B cell (primary cell): ENCODE measurements at regions not wholly inside any gene's neighbourhood (a gene's known extent, or its start where the extent isn't known, plus 50 kb on each side); places are given as distances from the start of the nearest gene placed in this dataset.

Experiments
- ATAC-seq: fragments of 200-7000 bp; cut with Tn5 transposase; one replicate; pipeline ENCODE4 v1.10.0; 2021; ENCODE audit warnings: low read depth, mild to moderate bottlenecking, moderate number of reproducible peaks, moderate library complexity
- CTCF ChIA-PET: fragments of 350-600 bp; sonication (Branson Sonifier 250); formaldehyde crosslinking; loops from one replicate; lab custom pipeline; 2021; ENCODE audit warnings: antibody characterized with exemption, inconsistent platforms; lab: Charles Lee
- POLR2A ChIA-PET: fragments of 350-600 bp; sonication (Branson Sonifier 250); formaldehyde crosslinking; loops from one replicate; lab custom pipeline; 2021; ENCODE audit warnings: antibody characterized with exemption; lab: Charles Lee
- DNase-seq: peaks from one replicate; pipeline ENCODE4 v3.0.0; 2013
- H2AFZ ChIP-seq: 2 replicates; pipeline ENCODE4 v1.6.1; 2012; ENCODE audit warnings: mild to moderate bottlenecking, low read depth, low read length; ENCODE audit not compliant: insufficient read depth, poor library complexity, severe bottlenecking
- H3K27ac ChIP-seq, 2 donors: 1 replicate in 1 of 2; 2 replicates in 1 of 2; pipeline ENCODE4 v1.5.1; 2012 to 2013; ENCODE audit warnings: low read length in 2 of 2, mild to moderate bottlenecking in 2 of 2, moderate library complexity in 1 of 2
- H3K27me3 ChIP-seq, 4 experiments: fragments of 200-600 bp in 1 of 4; sonication (generic) in 1 of 4; replicated peaks in 1 of 4; 1 replicate in 2 of 4; 2 replicates in 2 of 4; pipeline versions ENCODE4 v1.6.1 to v1.7.0; 2013 to 2016; ENCODE audit warnings: low read length in 3 of 4, mild to moderate bottlenecking in 2 of 4, mixed read lengths in 1 of 4, moderate library complexity in 1 of 4; ENCODE audit not compliant: insufficient read depth in 4 of 4, control insufficient read depth in 3 of 4; ENCODE audit errors: control extremely low read depth in 1 of 4
- H3K36me3 ChIP-seq, 2 experiments: replicated peaks in 1 of 2; 1 replicate in 1 of 2; 2 replicates in 1 of 2; pipeline versions ENCODE4 v1.6.1 to v1.7.1; 2013; ENCODE audit warnings: low read length in 1 of 2; ENCODE audit not compliant: insufficient read depth in 2 of 2, control insufficient read depth in 1 of 2; ENCODE audit errors: control extremely low read depth in 1 of 2, extremely low read depth in 1 of 2
- H3K4me1 ChIP-seq, 2 donors: fragments of 200-600 bp in 1 of 2; sonication (generic) in 1 of 2; 1 replicate in 1 of 2; 2 replicates in 1 of 2; pipeline versions ENCODE4 v1.5.1 to v1.6.1; 2013 to 2017; ENCODE audit warnings: low read length in 2 of 2; ENCODE audit not compliant: control insufficient read depth in 2 of 2, insufficient read depth in 2 of 2
- H3K4me2 ChIP-seq: replicated peaks from 2 replicates; pipeline ENCODE3; 2012; ENCODE audit warnings: mild to moderate bottlenecking, low read depth, low read length; ENCODE audit not compliant: poor library complexity, severe bottlenecking
- H3K4me3 ChIP-seq, 5 experiments: fragments of 200-600 bp in 1 of 5; sonication (generic) in 1 of 5; 1 replicate in 3 of 5; 2 replicates in 2 of 5; pipeline versions ENCODE4 v1.5.1 to v1.7.0; 2011 to 2016; ENCODE audit warnings: low read length in 4 of 5, mild to moderate bottlenecking in 4 of 5, low read depth in 2 of 5, control low read depth in 1 of 5, moderate library complexity in 1 of 5; ENCODE audit not compliant: insufficient read depth in 1 of 5; ENCODE audit errors: control extremely low read depth in 1 of 5, extremely low read depth in 1 of 5
- H3K79me2 ChIP-seq: fragments of 200-600 bp; sonication (generic); one replicate; pipeline ENCODE4 v1.6.0; 2016; ENCODE audit warnings: low read length; ENCODE audit not compliant: control insufficient read depth, insufficient read depth
- H3K9ac ChIP-seq: fragments of 200-600 bp; sonication (generic); 2 replicates; pipeline ENCODE4 v1.6.1; 2017; ENCODE audit warnings: mild to moderate bottlenecking, low read length, moderate library complexity
- H3K9me3 ChIP-seq, 3 donors: one replicate each; pipeline versions ENCODE4 v1.6.1 to v1.7.1; 2013; ENCODE audit warnings: low read length in 2 of 3; ENCODE audit not compliant: control insufficient read depth in 2 of 3, insufficient read depth in 1 of 3; ENCODE audit errors: control extremely low read depth in 1 of 3
- H4K20me1 ChIP-seq: 2 replicates; pipeline ENCODE4 v1.6.0; 2012; ENCODE audit warnings: mild to moderate bottlenecking, low read length; ENCODE audit not compliant: insufficient read depth, control insufficient read depth, poor library complexity, severe bottlenecking
- H3K27ac Mint-ChIP-seq: one replicate; pipeline ENCODE4 v1.8.0; 2021; ENCODE audit warnings: mixed read lengths
- H3K27me3 Mint-ChIP-seq: one replicate; pipeline ENCODE4 v1.8.0; 2021; ENCODE audit warnings: mixed read lengths
- H3K4me1 Mint-ChIP-seq: one replicate; pipeline ENCODE4 v1.8.0; 2021; ENCODE audit warnings: mixed read lengths
- H3K4me3 Mint-ChIP-seq: one replicate; pipeline ENCODE4 v1.8.0; 2021; ENCODE audit warnings: mixed read lengths
- H3K9me3 Mint-ChIP-seq: one replicate; pipeline ENCODE4 v1.8.0; 2022; ENCODE audit warnings: mixed read lengths; ENCODE audit not compliant: insufficient read depth
- CTCF ChIP-seq: fragments of 200-600 bp; IDR thresholded peaks from one replicate; pipeline ENCODE4 v1.8.0; 2022; ENCODE audit warnings: antibody characterized with exemption, mild to moderate bottlenecking
- EZH2 ChIP-seq: IDR thresholded peaks from 2 replicates; pipeline ENCODE4 v1.6.1; 2012; ENCODE audit warnings: borderline replicate concordance, low read depth, mild to moderate bottlenecking, moderate library complexity, low read length; ENCODE audit not compliant: insufficient read depth, poor library complexity, severe bottlenecking
- WGBS: methylation state at CpG from one replicate; pipeline ENCODE4 v1.1.5; 2013; ENCODE audit warnings: missing lambda C conversion rate; ENCODE audit not compliant: insufficient coverage; 5-methylcytosine and 5-hydroxymethylcytosine counted together
- intact Hi-C: fragments of 100-400 bp; cut with micrococcal nuclease; formaldehyde crosslinking; loops from one replicate; pipeline ENCODE4 v1.10.0; 2022

GRCh38 chr10:128507066-128507465 is 380.8 kb upstream of the MKI67 start:
- no peak for DNase-seq
- no peak overlapping the region for H3K27ac Mint-ChIP-seq
- Histone ChIP-seq H3K4me1 (no peaks in the 10 kb centered on the region), H3K27me3 (no peaks in the 10 kb centered on the region), H3K9me3 (peaks cover 0 to 4% (median 0%) of the 10 kb centered on the region in 3 donors), H4K20me1 (no peaks in the 10 kb centered on the region), H3K27ac (no peak overlapping the region), H3K36me3 (no peaks in the 10 kb centered on the region), H3K79me2 (no peaks in the 10 kb centered on the region), H3K4me2 (no peak overlapping the region), H3K4me3 (no peak overlapping the region), H3K9ac (no peak overlapping the region), H2AFZ (no peak overlapping the region)
- no peaks in the 10 kb centered on the region for H3K4me1 Mint-ChIP-seq
- no peak for TF ChIP-seq CTCF
- TF ChIP-seq EZH2, result no peak
- no peak overlapping the region for H3K4me3 Mint-ChIP-seq
- ChIA-PET CTCF (no interaction called here), POLR2A (no interaction called here)
- peaks cover 4% of the 10 kb centered on the region for H3K9me3 Mint-ChIP-seq
- H3K27me3 Mint-ChIP-seq, result peaks cover 6% of the 10 kb centered on the region
- intact Hi-C loops, result no loop called here
- ATAC-seq, result no peak
- 100% methylated on average over 1 of the region's 2 CpGs for WGBS

GRCh38 chr10:128511284-128511683 is 385.1 kb upstream of the MKI67 start:
- ATAC-seq (no peak), DNase-seq (no peak)
- Histone ChIP-seq H4K20me1 (no peaks in the 10 kb centered on the region), H3K27me3 (no peaks in the 10 kb centered on the region), H3K4me2 (no peak overlapping the region), H3K4me1 (no peaks in the 10 kb centered on the region), H3K27ac (no peak overlapping the region), H3K9me3 (peaks cover 0 to 9% (median 0%) of the 10 kb centered on the region in 3 donors), H2AFZ (no peak overlapping the region), H3K36me3 (no peaks in the 10 kb centered on the region), H3K79me2 (no peaks in the 10 kb centered on the region), H3K4me3 (no peak overlapping the region), H3K9ac (no peak overlapping the region)
- no peaks in the 10 kb centered on the region for H3K4me1 Mint-ChIP-seq
- H3K9me3 Mint-ChIP-seq, result peaks cover 4% of the 10 kb centered on the region
- no peak overlapping the region for H3K4me3 Mint-ChIP-seq
- WGBS, result 61% methylated on average over 11 of the region's 11 CpGs
- H3K27ac Mint-ChIP-seq, result no peak overlapping the region
- intact Hi-C loops, result no loop called here
- ChIA-PET CTCF (no interaction called here), POLR2A (no interaction called here)
- no peak for TF ChIP-seq CTCF
- TF ChIP-seq EZH2, result no peak
- H3K27me3 Mint-ChIP-seq, result no peaks in the 10 kb centered on the region
